ENCODE measurements at regions not wholly inside any gene's neighbourhood (a gene's known extent, or its start where the extent isn't known, plus 50 kb on each side); places are given as distances from the start of the nearest gene placed in this dataset.
"Not testable (repeated sequence)": the region's sequence is repeated elsewhere in the genome, so short reads cannot be mapped to it uniquely, and the experiment has no call there.

DNA sequence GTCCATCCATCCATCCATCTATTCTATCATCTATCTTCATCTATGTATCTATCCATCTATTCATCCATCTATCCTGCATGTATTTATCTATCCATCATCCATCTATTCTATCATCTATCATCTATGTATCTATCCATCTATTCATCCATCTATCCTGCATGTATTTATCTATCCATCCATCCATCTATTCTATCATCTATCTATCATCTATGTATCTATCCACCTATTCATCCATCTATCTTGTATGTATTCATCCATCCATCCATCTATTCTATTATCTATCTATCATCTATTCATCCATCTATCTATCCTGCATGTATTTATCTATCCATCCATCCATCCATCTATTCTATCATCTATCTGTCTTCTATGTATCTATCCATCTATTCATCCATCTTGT is 65.9 kb upstream of the PPP2R3B start:
- DNase-seq (no peak), ATAC-seq (ENCODE audit: poor library complexity) (no peak)
- Mint-ChIP-seq H3K4me3 (no peak overlapping the region), H3K9me3 (no peaks in the 10 kb centered on the region), H3K27me3 (peaks cover 31% of the 10 kb centered on the region), H3K36me3 (ENCODE audit: low read depth) (no peaks in the 10 kb centered on the region), H3K4me1 (ENCODE audit: low read depth) (no peaks in the 10 kb centered on the region), H3K27ac (no peak overlapping the region)
- TF ChIP-seq, protein P1, sequence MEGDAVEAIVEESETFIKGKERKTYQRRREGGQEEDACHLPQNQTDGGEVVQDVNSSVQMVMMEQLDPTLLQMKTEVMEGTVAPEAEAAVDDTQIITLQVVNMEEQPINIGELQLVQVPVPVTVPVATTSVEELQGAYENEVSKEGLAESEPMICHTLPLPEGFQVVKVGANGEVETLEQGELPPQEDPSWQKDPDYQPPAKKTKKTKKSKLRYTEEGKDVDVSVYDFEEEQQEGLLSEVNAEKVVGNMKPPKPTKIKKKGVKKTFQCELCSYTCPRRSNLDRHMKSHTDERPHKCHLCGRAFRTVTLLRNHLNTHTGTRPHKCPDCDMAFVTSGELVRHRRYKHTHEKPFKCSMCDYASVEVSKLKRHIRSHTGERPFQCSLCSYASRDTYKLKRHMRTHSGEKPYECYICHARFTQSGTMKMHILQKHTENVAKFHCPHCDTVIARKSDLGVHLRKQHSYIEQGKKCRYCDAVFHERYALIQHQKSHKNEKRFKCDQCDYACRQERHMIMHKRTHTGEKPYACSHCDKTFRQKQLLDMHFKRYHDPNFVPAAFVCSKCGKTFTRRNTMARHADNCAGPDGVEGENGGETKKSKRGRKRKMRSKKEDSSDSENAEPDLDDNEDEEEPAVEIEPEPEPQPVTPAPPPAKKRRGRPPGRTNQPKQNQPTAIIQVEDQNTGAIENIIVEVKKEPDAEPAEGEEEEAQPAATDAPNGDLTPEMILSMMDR (IDR thresholded peaks at IDR 0.05): no peak
- Histone ChIP-seq H3K27me3 (ENCODE audit: control insufficient read depth in 1 of 2, insufficient read depth in 2 of 2, low read length in 2 of 2) (peaks cover 0 to 5% of the 10 kb centered on the region in 2 experiments), H3K4me3 (ENCODE audit: low read length) (no peak overlapping the region), H3K9me3 (ENCODE audit: control insufficient read depth in 1 of 2, insufficient read depth in 1 of 2, low read length in 2 of 2) (peaks cover 0 to 13% of the 10 kb centered on the region in 2 experiments), H3K4me1 (ENCODE audit: insufficient read depth, low read length) (no peaks in the 10 kb centered on the region), H3K27ac (ENCODE audit: low read depth in 1 of 2, low read length in 2 of 2) (no peak overlapping the region), H3K36me3 (ENCODE audit: insufficient read depth, low read length) (no peaks in the 10 kb centered on the region)
- CTCF ChIA-PET: no interaction called here
- POLR2A ChIA-PET: no interaction called here
- intact Hi-C loops (cut with DNase I, micrococcal nuclease): no loop called here

DNA sequence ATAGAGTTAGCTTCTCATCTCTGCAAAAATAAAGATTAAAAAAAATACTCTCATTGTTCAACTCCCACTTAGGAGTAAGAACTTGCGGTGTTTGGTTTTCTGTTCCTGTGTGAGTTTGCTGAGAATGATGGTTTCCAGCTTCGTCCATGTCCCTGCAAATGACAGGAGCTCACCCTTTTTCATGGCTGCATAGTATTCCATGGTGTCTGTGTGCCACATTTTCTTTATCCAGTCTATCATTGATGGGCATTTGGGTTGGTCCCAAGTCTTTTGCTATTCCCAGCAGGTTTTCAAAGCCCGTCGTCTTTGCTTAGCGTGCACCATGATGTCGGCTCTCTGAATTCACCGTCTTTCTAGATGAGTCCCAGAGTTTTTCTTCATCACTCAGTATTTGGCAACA is 67.8 kb upstream of the PPP2R3B start:
- not testable (repeated sequence) for H3K4me1 Mint-ChIP-seq (ENCODE audit: low read depth)

DNA sequence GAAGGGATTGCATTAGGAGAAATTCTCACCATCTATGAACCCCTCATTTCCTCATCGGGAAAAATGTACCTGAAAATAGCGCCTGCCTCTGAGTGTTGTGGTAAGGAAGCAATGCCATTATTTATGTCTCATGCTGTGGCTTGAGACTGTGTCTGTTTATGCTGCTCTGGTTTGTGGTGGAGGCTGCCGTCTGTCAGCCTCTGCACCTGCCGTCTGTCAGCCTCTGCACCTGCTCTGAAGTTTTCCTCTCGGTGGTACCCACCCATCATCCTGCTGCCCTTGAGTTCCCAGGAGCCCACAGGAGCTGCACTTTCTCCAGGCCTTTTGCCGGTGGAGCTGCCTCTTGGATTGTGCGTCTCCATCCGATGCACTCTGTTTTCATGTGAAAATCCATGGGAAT is 68.5 kb upstream of the PPP2R3B start:
- Mint-ChIP-seq H3K27me3 (peaks cover 32% of the 10 kb centered on the region), H3K4me3 (no peak overlapping the region), H3K36me3 (ENCODE audit: low read depth) (no peaks in the 10 kb centered on the region), H3K4me1 (ENCODE audit: low read depth) (no peaks in the 10 kb centered on the region), H3K27ac (no peak overlapping the region), H3K9me3 (no peaks in the 10 kb centered on the region)
- TF ChIP-seq, protein P1 (IDR thresholded peaks at IDR 0.05): no peak
- ChIA-PET POLR2A (no interaction called here), CTCF (no interaction called here)
- Histone ChIP-seq H3K4me3 (ENCODE audit: low read length) (no peak overlapping the region), H3K4me1 (ENCODE audit: insufficient read depth, low read length) (no peaks in the 10 kb centered on the region), H3K36me3 (ENCODE audit: insufficient read depth, low read length) (no peaks in the 10 kb centered on the region), H3K9me3 (ENCODE audit: control insufficient read depth in 1 of 2, insufficient read depth in 1 of 2, low read length in 2 of 2) (peaks cover 0 to 18% of the 10 kb centered on the region in 2 experiments), H3K27me3 (ENCODE audit: control insufficient read depth in 1 of 2, insufficient read depth in 2 of 2, low read length in 2 of 2) (peaks cover 0 to 5% of the 10 kb centered on the region in 2 experiments), H3K27ac (ENCODE audit: low read depth in 1 of 2, low read length in 2 of 2) (no peak overlapping the region)
- DNase-seq (no peak), ATAC-seq (ENCODE audit: poor library complexity) (no peak)
- intact Hi-C loops (cut with DNase I, micrococcal nuclease): no loop called here

More for the DNA sequence above, 67.8 kb upstream of the PPP2R3B start:
- H3K27ac ChIP-seq (ENCODE audit: low read depth in 1 of 2, low read length in 2 of 2); H3K27ac Mint-ChIP-seq; ATAC-seq (ENCODE audit: poor library complexity); intact Hi-C loops (cut with DNase I, micrococcal nuclease); DNase-seq; CTCF ChIA-PET; POLR2A ChIA-PET; H3K4me3 ChIP-seq (ENCODE audit: low read length); H3K27me3 ChIP-seq (ENCODE audit: control insufficient read depth in 1 of 2, insufficient read depth in 2 of 2, low read length in 2 of 2); H3K4me1 ChIP-seq (ENCODE audit: insufficient read depth, low read length); H3K36me3 ChIP-seq (ENCODE audit: insufficient read depth, low read length); H3K9me3 Mint-ChIP-seq; H3K4me3 Mint-ChIP-seq; H3K36me3 Mint-ChIP-seq (ENCODE audit: low read depth): not testable (repeated sequence)
- peaks cover 32% of the 10 kb centered on the region for H3K27me3 Mint-ChIP-seq
- H3K9me3 ChIP-seq (ENCODE audit: control insufficient read depth in 1 of 2, insufficient read depth in 1 of 2, low read length in 2 of 2): peaks cover 0 to 17% of the 10 kb centered on the region in 2 experiments

- no peaks in the 10 kb centered on the region for H3K9me3 Mint-ChIP-seq
- no peak overlapping the region for H3K4me3 Mint-ChIP-seq
- H3K27me3 Mint-ChIP-seq: peaks cover 32% of the 10 kb centered on the region
- Histone ChIP-seq H3K4me3 (ENCODE audit: low read length) (no peak overlapping the region), H3K27ac (ENCODE audit: low read depth in 1 of 2, low read length in 2 of 2) (no peak overlapping the region), H3K4me1 (ENCODE audit: insufficient read depth, low read length) (no peaks in the 10 kb centered on the region), H3K36me3 (ENCODE audit: insufficient read depth, low read length) (no peaks in the 10 kb centered on the region), H3K27me3 (ENCODE audit: control insufficient read depth in 1 of 2, insufficient read depth in 2 of 2, low read length in 2 of 2) (peaks cover 0 to 5% of the 10 kb centered on the region in 2 experiments), H3K9me3 (ENCODE audit: control insufficient read depth in 1 of 2, insufficient read depth in 1 of 2, low read length in 2 of 2) (peaks cover 0 to 23% of the 10 kb centered on the region in 2 experiments)
- H3K4me1 Mint-ChIP-seq (ENCODE audit: low read depth): no peaks in the 10 kb centered on the region
- TF ChIP-seq, protein P1 (IDR thresholded peaks at IDR 0.05): no peak
- no peak overlapping the region for H3K27ac Mint-ChIP-seq
- intact Hi-C loops (cut with DNase I, micrococcal nuclease): no loop called here
- ChIA-PET POLR2A (no interaction called here), CTCF (no interaction called here)
- DNase-seq (no peak), ATAC-seq (ENCODE audit: poor library complexity) (no peak)
- no peaks in the 10 kb centered on the region for H3K36me3 Mint-ChIP-seq (ENCODE audit: low read depth)
These were observed 69.0 kb upstream of the PPP2R3B start for GRCh38 chrX:455673-456072.

Measured in CD4-positive, alpha-beta T cell (primary cell).